HepG2 (cell line): ENCODE measurements at regions not wholly inside any gene's neighbourhood (a gene's known extent, or its start where the extent isn't known, plus 50 kb on each side); places are given as distances from the start of the nearest gene placed in this dataset.
A peak's percentile ranks its signal among the peaks of the same experiment; 100 is the strongest.

Experiments
- ATAC-seq: fragments of 200-7000 bp; cut with Tn5 transposase; 3 replicates; pipeline ENCODE4 v1.9.1; 2020; ENCODE audit warnings: mild to moderate bottlenecking, moderate library complexity
- BruUV-seq: library from RNA; stranded (reverse); fragments of 400-500 nt; replicated peaks from 2 replicates; lab custom pipeline; 2021; lab: Mats Ljungman, UMichigan
- CTCF ChIA-PET: fragments of 300-600 bp; formaldehyde crosslinking; extraction: SDS; loops from one replicate; lab custom pipeline; 2021; ENCODE audit warnings: low total read pairs, inconsistent platforms, low intra/inter-chr PET ratio; lab: Yijun Ruan, JAX
- POLR2A ChIA-PET: fragments of 350-600 bp; sonication (Branson Sonifier 250); formaldehyde crosslinking; loops from one replicate; lab custom pipeline; 2020; ENCODE audit warnings: antibody characterized with exemption, inconsistent platforms; lab: Yijun Ruan, JAX
- DNase-seq: peaks from one replicate; pipeline ENCODE4 v3.0.0-alpha.2; 2015; ENCODE audit warnings: low spot score
- FAIRE-seq: peaks from 3 replicates; lab custom pipeline; 2011; peaks lifted over from hg19 to GRCh38; lab: Jason Lieb, UNC
- H2AFZ ChIP-seq: one replicate; pipeline ENCODE4 v1.6.1; 2011; ENCODE audit warnings: low read length, inconsistent platforms
- H3K27ac ChIP-seq: fragments of 300-600 bp; 3 replicates; pipeline ENCODE4 v1.8.0; 2011; ENCODE audit warnings: mixed run types, mild to moderate bottlenecking, mixed read lengths, low read length, inconsistent platforms; ENCODE audit not compliant: insufficient read depth; ENCODE audit errors: extremely low read length
- H3K27me3 ChIP-seq, 2 experiments: fragments of 200-600 bp in 1 of 2; 2 replicates in 1 of 2; 3 replicates in 1 of 2; pipeline versions ENCODE4 v1.6.0 to v1.8.0; 2011; ENCODE audit warnings: low read length in 2 of 2, mild to moderate bottlenecking in 2 of 2, moderate library complexity in 2 of 2, inconsistent platforms in 1 of 2; ENCODE audit not compliant: insufficient read depth in 2 of 2, control insufficient read depth in 1 of 2
- H3K36me3 ChIP-seq, 2 experiments: fragments of 200-600 bp in 1 of 2; replicated peaks in 1 of 2; 2 replicates in 1 of 2; 3 replicates in 1 of 2; pipeline versions ENCODE4 v1.5.1 to v1.8.0; 2011; ENCODE audit warnings: low read length in 2 of 2, inconsistent platforms in 1 of 2; ENCODE audit not compliant: insufficient read depth in 2 of 2, control insufficient read depth in 1 of 2
- H3K4me1 ChIP-seq: 2 replicates; pipeline ENCODE4 v1.5.1; 2012; ENCODE audit warnings: low read length, inconsistent platforms; ENCODE audit not compliant: insufficient read depth
- H3K4me2 ChIP-seq: 2 replicates; pipeline ENCODE4 v1.6.0; 2011; ENCODE audit warnings: low read depth, low read length, inconsistent platforms
- H3K4me3 ChIP-seq, 3 experiments: fragments of 200-600 bp in 1 of 3; sonication (generic), shearing (Covaris generic) in 1 of 3; replicated peaks in 1 of 3; 2 replicates each; pipeline ENCODE4 v1.5.1; 2011 to 2016; ENCODE audit warnings: low read length in 3 of 3, inconsistent platforms in 2 of 3, low read depth in 2 of 3, mild to moderate bottlenecking in 2 of 3, control low read depth in 1 of 3, mixed read lengths in 1 of 3; ENCODE audit not compliant: insufficient read depth in 1 of 3
- H3K79me2 ChIP-seq: one replicate; pipeline ENCODE4 v1.6.1; 2011; ENCODE audit warnings: low read length, inconsistent platforms; ENCODE audit not compliant: insufficient read depth
- H3K9ac ChIP-seq: 2 replicates; pipeline ENCODE4 v1.6.0; 2011; ENCODE audit warnings: mild to moderate bottlenecking, low read depth, low read length, inconsistent platforms; ENCODE audit not compliant: insufficient read depth
- H3K9me3 ChIP-seq: 2 replicates; pipeline ENCODE4 v1.5.1; 2012; ENCODE audit warnings: mild to moderate bottlenecking, low read length
- H4K20me1 ChIP-seq: 2 replicates; pipeline ENCODE4 v1.6.0; 2011; ENCODE audit warnings: inconsistent platforms, mild to moderate bottlenecking, low read length, moderate library complexity; ENCODE audit not compliant: insufficient read depth
- AGO1 ChIP-seq: fragments of 200-400 bp; formaldehyde crosslinking; IDR thresholded peaks from 2 replicates; pipeline ENCODE4 v1.6.1; 2017; ENCODE audit warnings: mild to moderate bottlenecking, low read depth, low read length, moderate library complexity; ENCODE audit not compliant: poor library complexity, severe bottlenecking
- HCFC1 ChIP-seq: fragments of 150-350 bp; IDR thresholded peaks from 2 replicates; pipeline ENCODE4 v1.6.1; 2014; ENCODE audit warnings: low read depth, low read length
- HOXA9 ChIP-seq: sonication (generic); formaldehyde crosslinking; IDR thresholded peaks from 2 replicates; pipeline ENCODE4 v1.8.1; 2022; ENCODE audit warnings: missing genetic modification reagents, mild to moderate bottlenecking, moderate library complexity, borderline replicate concordance
- MEIS1 ChIP-seq: sonication (generic); formaldehyde crosslinking; IDR thresholded peaks from 2 replicates; pipeline ENCODE4 v1.9.0; 2021; ENCODE audit warnings: mild to moderate bottlenecking, missing genetic modification reagents, moderate library complexity, borderline replicate concordance
- NFIC ChIP-seq: IDR thresholded peaks from 2 replicates; pipeline ENCODE4 v1.6.1; 2012; ENCODE audit warnings: mild to moderate bottlenecking, low read length, inconsistent platforms
- NRL ChIP-seq: sonication (generic); formaldehyde crosslinking; IDR thresholded peaks from 2 replicates; pipeline ENCODE4 v1.5.0; 2020; ENCODE audit warnings: missing genetic modification reagents, mild to moderate bottlenecking, moderate library complexity, borderline replicate concordance
- RARA ChIP-seq: IDR thresholded peaks from 2 replicates; pipeline ENCODE4 v1.6.1; 2016; ENCODE audit warnings: missing genetic modification reagents, missing compliant biosample characterization
- RFX1 ChIP-seq: fragments of 450-650 bp; IDR thresholded peaks from 2 replicates; pipeline ENCODE4 v1.6.1; 2017
- SIX1 ChIP-seq: sonication (generic); formaldehyde crosslinking; IDR thresholded peaks from 2 replicates; pipeline ENCODE4 v1.4.0; 2020; ENCODE audit warnings: missing genetic modification reagents, borderline replicate concordance
- SP4 ChIP-seq: sonication (generic); formaldehyde crosslinking; IDR thresholded peaks from 2 replicates; pipeline ENCODE4 v1.8.1; 2023; ENCODE audit warnings: mild to moderate bottlenecking, missing genetic modification reagents
- TCF12 ChIP-seq, 2 experiments: fragments of 450-650 bp in 1 of 2; sonication (generic) in 1 of 2; formaldehyde crosslinking in 1 of 2; IDR thresholded peaks; 2 replicates each; pipeline versions ENCODE4 v1.6.1 to v1.8.0; 2017 to 2022; ENCODE audit warnings: antibody characterized with exemption in 1 of 2, mild to moderate bottlenecking in 1 of 2, missing genetic modification reagents in 1 of 2, moderate library complexity in 1 of 2
- ZBTB20 ChIP-seq: sonication (generic); formaldehyde crosslinking; IDR thresholded peaks from 2 replicates; pipeline ENCODE4 v1.8.1; 2023; ENCODE audit warnings: missing genetic modification reagents, low read depth, mild to moderate bottlenecking, borderline replicate concordance
- ZFP36L1 ChIP-seq: sonication (generic); formaldehyde crosslinking; IDR thresholded peaks from 2 replicates; pipeline ENCODE4 v1.8.0; 2022; ENCODE audit warnings: mild to moderate bottlenecking, missing genetic modification reagents, moderate library complexity
- ZNF556 ChIP-seq: sonication (generic); formaldehyde crosslinking; IDR thresholded peaks from 2 replicates; pipeline ENCODE4 v1.4.0; 2020; ENCODE audit warnings: mild to moderate bottlenecking, missing genetic modification reagents, borderline replicate concordance
- ZNF724P ChIP-seq: sonication (generic); formaldehyde crosslinking; IDR thresholded peaks from 2 replicates; pipeline ENCODE4 v1.8.0; 2022; ENCODE audit warnings: missing genetic modification reagents, borderline replicate concordance
- WGBS: methylation state at CpG from one replicate; pipeline ENCODE4 v1.1.6; 2017; ENCODE audit warnings: low lambda C conversion rate; 5-methylcytosine and 5-hydroxymethylcytosine counted together
- in situ Hi-C: cut with HindIII; loops from 2 replicates; pipeline ENCODE4 v1.10.0; 2017; ENCODE audit warnings: low pct_unique_long_range_greater_than_20kb; ENCODE audit not compliant: extremely low pct_ligation_motif_present
- intact Hi-C: fragments of 100-400 bp; cut with micrococcal nuclease; formaldehyde crosslinking; loops from one replicate; pipeline ENCODE4 v1.10.0; 2022; ENCODE audit not compliant: unreplicated experiment
- TF ChIP-seq, protein P1 (sequence below): sonication (generic); formaldehyde crosslinking; IDR thresholded peaks from 2 replicates; pipeline ENCODE4 v1.8.0; 2023; ENCODE audit warnings: mild to moderate bottlenecking, missing genetic modification reagents
- TF ChIP-seq, protein P2 (sequence below): sonication (generic); formaldehyde crosslinking; IDR thresholded peaks from 2 replicates; pipeline ENCODE4 v1.8.0; 2022; ENCODE audit warnings: mild to moderate bottlenecking, missing genetic modification reagents
- TF ChIP-seq, protein P3 (sequence below): sonication (generic); formaldehyde crosslinking; conservative IDR thresholded peaks from 2 replicates; pipeline ENCODE4 v1.5.0; 2020; ENCODE audit warnings: missing genetic modification reagents

DNA sequence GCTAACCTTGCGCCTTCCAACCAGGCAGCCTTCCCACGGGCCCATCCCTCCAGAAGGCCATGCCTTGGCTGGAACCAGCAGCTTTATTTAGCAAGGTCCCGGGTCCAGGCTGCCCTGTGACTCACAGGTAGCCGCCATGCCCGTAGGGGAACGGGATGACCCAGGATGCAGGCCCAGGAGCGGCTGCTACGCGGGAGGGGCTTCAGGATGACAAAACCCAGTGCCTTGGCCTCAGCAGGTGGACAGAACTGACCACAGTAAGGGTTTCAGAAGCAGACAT, 63.3 kb downstream of the RTP5 start:
- no peak for DNase-seq
- Histone ChIP-seq H3K4me3 (no peak overlapping the region), H3K27ac (no peak overlapping the region), H3K27me3 (peaks cover 5 to 19% of the 10 kb centered on the region in 2 experiments; a peak in 4 of 5 replicates), H3K9me3 (peaks cover 7% of the 10 kb centered on the region; the same call in 1 of the 2 replicates), H3K79me2 (no peaks in the 10 kb centered on the region), H3K36me3 (no peaks in the 10 kb centered on the region), H3K4me2 (no peak overlapping the region), H3K4me1 (no peaks in the 10 kb centered on the region), H3K9ac (no peak overlapping the region), H4K20me1 (no peaks in the 10 kb centered on the region), H2AFZ (no peak overlapping the region)
- 34% methylated on average over 6 of the region's 9 CpGs for WGBS
- intact Hi-C loops = no loop called here
- no TSS peak for BruUV-seq
- FAIRE-seq = no peak
- ChIA-PET CTCF (no interaction called here), POLR2A (no interaction called here)
- ATAC-seq = peak; percentile 24
- TF ChIP-seq, protein P1, sequence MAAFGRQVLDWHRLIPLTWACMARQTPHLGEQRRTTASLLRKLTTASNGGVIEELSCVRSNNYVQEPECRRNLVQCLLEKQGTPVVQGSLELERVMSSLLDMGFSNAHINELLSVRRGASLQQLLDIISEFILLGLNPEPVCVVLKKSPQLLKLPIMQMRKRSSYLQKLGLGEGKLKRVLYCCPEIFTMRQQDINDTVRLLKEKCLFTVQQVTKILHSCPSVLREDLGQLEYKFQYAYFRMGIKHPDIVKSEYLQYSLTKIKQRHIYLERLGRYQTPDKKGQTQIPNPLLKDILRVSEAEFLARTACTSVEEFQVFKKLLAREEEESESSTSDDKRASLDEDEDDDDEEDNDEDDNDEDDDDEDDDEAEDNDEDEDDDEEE (CRISPR knock-in tag) = no peak
- TF ChIP-seq, protein P2, sequence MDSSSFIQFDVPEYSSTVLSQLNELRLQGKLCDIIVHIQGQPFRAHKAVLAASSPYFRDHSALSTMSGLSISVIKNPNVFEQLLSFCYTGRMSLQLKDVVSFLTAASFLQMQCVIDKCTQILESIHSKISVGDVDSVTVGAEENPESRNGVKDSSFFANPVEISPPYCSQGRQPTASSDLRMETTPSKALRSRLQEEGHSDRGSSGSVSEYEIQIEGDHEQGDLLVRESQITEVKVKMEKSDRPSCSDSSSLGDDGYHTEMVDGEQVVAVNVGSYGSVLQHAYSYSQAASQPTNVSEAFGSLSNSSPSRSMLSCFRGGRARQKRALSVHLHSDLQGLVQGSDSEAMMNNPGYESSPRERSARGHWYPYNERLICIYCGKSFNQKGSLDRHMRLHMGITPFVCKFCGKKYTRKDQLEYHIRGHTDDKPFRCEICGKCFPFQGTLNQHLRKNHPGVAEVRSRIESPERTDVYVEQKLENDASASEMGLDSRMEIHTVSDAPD = no peak
- no peak for TF ChIP-seq NFIC
- no peak for TF ChIP-seq RARA (CRISPR knock-in tag)
- no peak for TF ChIP-seq MEIS1
- no peak for TF ChIP-seq HCFC1
- TF ChIP-seq AGO1 = no peak
- TF ChIP-seq ZFP36L1 (CRISPR knock-in tag) = no peak
- no peak for TF ChIP-seq HOXA9 (CRISPR knock-in tag)
- no peak for TF ChIP-seq SP4 (CRISPR knock-in tag)
- TF ChIP-seq, protein P3, sequence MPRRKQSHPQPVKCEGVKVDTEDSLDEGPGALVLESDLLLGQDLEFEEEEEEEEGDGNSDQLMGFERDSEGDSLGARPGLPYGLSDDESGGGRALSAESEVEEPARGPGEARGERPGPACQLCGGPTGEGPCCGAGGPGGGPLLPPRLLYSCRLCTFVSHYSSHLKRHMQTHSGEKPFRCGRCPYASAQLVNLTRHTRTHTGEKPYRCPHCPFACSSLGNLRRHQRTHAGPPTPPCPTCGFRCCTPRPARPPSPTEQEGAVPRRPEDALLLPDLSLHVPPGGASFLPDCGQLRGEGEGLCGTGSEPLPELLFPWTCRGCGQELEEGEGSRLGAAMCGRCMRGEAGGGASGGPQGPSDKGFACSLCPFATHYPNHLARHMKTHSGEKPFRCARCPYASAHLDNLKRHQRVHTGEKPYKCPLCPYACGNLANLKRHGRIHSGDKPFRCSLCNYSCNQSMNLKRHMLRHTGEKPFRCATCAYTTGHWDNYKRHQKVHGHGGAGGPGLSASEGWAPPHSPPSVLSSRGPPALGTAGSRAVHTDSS (CRISPR knock-in tag) = no peak
- no peak for TF ChIP-seq SIX1 (CRISPR knock-in tag)
- no peak for TF ChIP-seq ZBTB20
- no peak for TF ChIP-seq TCF12 (IDR thresholded peaks at IDR 0.05)
- TF ChIP-seq TCF12 (CRISPR knock-in tag; IDR thresholded peaks at IDR 0.05) = no peak
- TF ChIP-seq ZNF556 (CRISPR knock-in tag) = no peak
- no peak for TF ChIP-seq RFX1
- no peak for TF ChIP-seq ZNF724P (CRISPR knock-in tag)
- TF ChIP-seq NRL = no peak
- in situ Hi-C loops = no loop called here
